HEK293T (cell line): ENCODE measurements at regions not wholly inside any gene's neighbourhood (a gene's known extent, or its start where the extent isn't known, plus 50 kb on each side); places are given as distances from the start of the nearest gene placed in this dataset.
"Not testable (repeated sequence)": the region's sequence is repeated elsewhere in the genome, so short reads cannot be mapped to it uniquely, and the experiment has no call there.

Source experiments
- CTCF ChIA-PET: fragments of 350-600 bp; formaldehyde crosslinking; extraction: SDS; loops from one replicate; lab custom pipeline; 2021; ENCODE audit warnings: antibody characterized with exemption, inconsistent platforms; lab: Yijun Ruan, JAX
- POLR2A ChIA-PET: fragments of 350-600 bp; formaldehyde crosslinking; extraction: SDS; loops from one replicate; lab custom pipeline; 2020; ENCODE audit warnings: antibody characterized with exemption, inconsistent platforms; lab: Yijun Ruan, JAX
- DNase-seq: peaks from one replicate; pipeline ENCODE4 v3.0.0; 2012; ENCODE audit warnings: mixed read lengths; ENCODE audit errors: extremely low spot score
- ARNT ChIP-seq: fragments of 450-650 bp; IDR thresholded peaks from 2 replicates; pipeline ENCODE4 v1.6.1; 2017; ENCODE audit warnings: mild to moderate bottlenecking
- BHLHE40 ChIP-seq: fragments of 450-650 bp; IDR thresholded peaks from 2 replicates; pipeline ENCODE4 v1.6.1; 2016; ENCODE audit warnings: mild to moderate bottlenecking, moderate library complexity, borderline replicate concordance
- CTBP1 ChIP-seq: fragments of 450-650 bp; IDR thresholded peaks from 2 replicates; pipeline ENCODE4 v1.6.1; 2016; ENCODE audit warnings: borderline replicate concordance
- ELF4 ChIP-seq: fragments of 450-650 bp; IDR thresholded peaks from 2 replicates; pipeline ENCODE4 v1.6.1; 2017; ENCODE audit warnings: antibody characterized with exemption
- FOXA1 ChIP-seq: fragments of 450-650 bp; IDR thresholded peaks from 2 replicates; pipeline ENCODE4 v1.6.1; 2016; ENCODE audit warnings: mild to moderate bottlenecking
- FOXK2 ChIP-seq: fragments of 450-650 bp; IDR thresholded peaks from 2 replicates; pipeline ENCODE4 v1.6.1; 2016; ENCODE audit warnings: mild to moderate bottlenecking
- FOXM1 ChIP-seq: fragments of 450-650 bp; IDR thresholded peaks from 2 replicates; pipeline ENCODE4 v1.6.1; 2017; ENCODE audit warnings: mild to moderate bottlenecking, borderline replicate concordance
- HDGF ChIP-seq: fragments of 450-650 bp; IDR thresholded peaks from 2 replicates; pipeline ENCODE4 v1.6.1; 2017; ENCODE audit warnings: antibody characterized with exemption, borderline replicate concordance
- L3MBTL2 ChIP-seq: fragments of 450-650 bp; conservative IDR thresholded peaks from 2 replicates; pipeline ENCODE4 v1.6.1; 2016; ENCODE audit warnings: mild to moderate bottlenecking
- LEF1 ChIP-seq: fragments of 450-650 bp; IDR thresholded peaks from 2 replicates; pipeline ENCODE4 v1.6.1; 2017; ENCODE audit warnings: mild to moderate bottlenecking, borderline replicate concordance
- NFRKB ChIP-seq: fragments of 450-650 bp; IDR thresholded peaks from 2 replicates; pipeline ENCODE4 v1.6.1; 2016; ENCODE audit warnings: mild to moderate bottlenecking, moderate library complexity
- SP1 ChIP-seq: fragments of 450-650 bp; IDR thresholded peaks from 2 replicates; pipeline ENCODE4 v1.6.1; 2017
- SUZ12 ChIP-seq: fragments of 450-650 bp; IDR thresholded peaks from 2 replicates; pipeline ENCODE4 v1.6.1; 2016; ENCODE audit warnings: mild to moderate bottlenecking
- TARDBP ChIP-seq: fragments of 450-650 bp; IDR thresholded peaks from 2 replicates; pipeline ENCODE4 v1.6.1; 2016
- ZNF384 ChIP-seq: fragments of 450-650 bp; IDR thresholded peaks from 2 replicates; pipeline ENCODE4 v1.6.1; 2016
- TF ChIP-seq, protein P1 (sequence below): fragments of 450-650 bp; IDR thresholded peaks from 2 replicates; pipeline ENCODE4 v1.6.1; 2016

GRCh38 chr1:26626994-26627393 is 68.8 kb upstream of the ARID1A start:
- no peak for DNase-seq
- POLR2A ChIA-PET = interaction anchor here (1.9 kb wide), 1 partner anchor 71 kb away, joined by 5 read pairs; no protein-coding TSS in a partner anchor
- CTCF ChIA-PET = no interaction called here
- TF ChIP-seq ZNF384 (no peak), FOXK2 (no peak), ARNT (no peak), NFRKB (no peak), HDGF (no peak), FOXM1 (no peak), LEF1 (no peak), L3MBTL2 (no peak), SUZ12 (no peak), TARDBP (no peak), FOXA1 (no peak), CTBP1 (no peak), ELF4 (no peak), BHLHE40 (no peak)
- TF ChIP-seq, protein P1, sequence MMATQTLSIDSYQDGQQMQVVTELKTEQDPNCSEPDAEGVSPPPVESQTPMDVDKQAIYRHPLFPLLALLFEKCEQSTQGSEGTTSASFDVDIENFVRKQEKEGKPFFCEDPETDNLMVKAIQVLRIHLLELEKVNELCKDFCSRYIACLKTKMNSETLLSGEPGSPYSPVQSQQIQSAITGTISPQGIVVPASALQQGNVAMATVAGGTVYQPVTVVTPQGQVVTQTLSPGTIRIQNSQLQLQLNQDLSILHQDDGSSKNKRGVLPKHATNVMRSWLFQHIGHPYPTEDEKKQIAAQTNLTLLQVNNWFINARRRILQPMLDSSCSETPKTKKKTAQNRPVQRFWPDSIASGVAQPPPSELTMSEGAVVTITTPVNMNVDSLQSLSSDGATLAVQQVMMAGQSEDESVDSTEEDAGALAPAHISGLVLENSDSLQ = no peak

- POLR2A ChIA-PET = interaction anchor here (1.9 kb wide), 1 partner anchor 70 kb away, joined by 5 read pairs; no protein-coding TSS in a partner anchor
- CTCF ChIA-PET = no interaction called here
- TF ChIP-seq FOXK2 = no peak
- TF ChIP-seq ELF4 = no peak
- TF ChIP-seq TARDBP = no peak
- no peak for TF ChIP-seq FOXA1
- TF ChIP-seq, protein P1 = no peak
- TF ChIP-seq BHLHE40 = no peak
- no peak for TF ChIP-seq L3MBTL2
- DNase-seq = no peak
These were observed 67.9 kb upstream of the ARID1A start for GRCh38 chr1:26627954-26628353.

GRCh38 chr1:26630634-26631033 is 65.2 kb upstream of the ARID1A start:
- ChIA-PET CTCF (no interaction called here), POLR2A (no interaction called here)
- no peak for DNase-seq
- no peak for TF ChIP-seq TARDBP
- TF ChIP-seq NFRKB = no peak
- TF ChIP-seq ZNF384 = no peak
- TF ChIP-seq, protein P1 = no peak
- no peak for TF ChIP-seq FOXK2
- TF ChIP-seq FOXM1 = no peak
- TF ChIP-seq HDGF = no peak
- no peak for TF ChIP-seq BHLHE40
- TF ChIP-seq CTBP1 = no peak
- no peak for TF ChIP-seq SP1
- TF ChIP-seq LEF1 = no peak
- TF ChIP-seq FOXA1 = no peak
- no peak for TF ChIP-seq ARNT
- TF ChIP-seq ELF4 = no peak
- no peak for TF ChIP-seq SUZ12
- no peak for TF ChIP-seq L3MBTL2

- CTCF ChIA-PET, DNase-seq, POLR2A ChIA-PET: not testable (repeated sequence)
These were observed 60.0 kb upstream of the ARID1A start for GRCh38 chr1:26635800-26636199.

DNA sequence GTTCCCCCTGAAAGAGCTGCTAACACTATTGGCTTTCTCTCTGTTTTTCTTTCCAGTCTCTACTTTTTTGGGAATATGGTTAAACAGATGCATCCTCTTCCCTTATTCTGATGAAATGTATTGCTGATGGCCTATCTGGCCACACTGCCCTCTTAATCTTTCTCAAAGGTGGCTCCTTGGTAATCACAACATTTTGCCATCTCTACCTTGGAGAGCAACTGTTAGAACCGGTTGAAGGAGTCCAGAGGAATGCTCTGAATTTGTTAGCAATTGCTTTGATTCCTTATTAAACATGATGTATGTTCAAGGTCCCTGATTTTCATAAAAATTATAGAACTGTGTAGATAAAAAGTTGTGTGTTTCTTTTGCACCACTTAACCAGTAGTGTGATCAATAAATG is 50.1 kb upstream of the ARID1A start:
- ChIA-PET POLR2A (no interaction called here), CTCF (no interaction called here)
- TF ChIP-seq NFRKB = no peak
- no peak for TF ChIP-seq ZNF384
- TF ChIP-seq FOXM1 = no peak
- TF ChIP-seq L3MBTL2 = no peak
- no peak for TF ChIP-seq FOXA1
- no peak for TF ChIP-seq SUZ12
- TF ChIP-seq SP1 = no peak
- TF ChIP-seq TARDBP = no peak
- DNase-seq = no peak
